NCI-H1694 (cell line): ENCODE measurements at regions not wholly inside any gene's neighbourhood (a gene's known extent, or its start where the extent isn't known, plus 50 kb on each side); places are given as distances from the start of the nearest gene placed in this dataset.

ENCODE experiments used
- DNase-seq: peaks from one replicate; lab custom pipeline; 2025; lab: John Stamatoyannopoulos, UW

DNA sequence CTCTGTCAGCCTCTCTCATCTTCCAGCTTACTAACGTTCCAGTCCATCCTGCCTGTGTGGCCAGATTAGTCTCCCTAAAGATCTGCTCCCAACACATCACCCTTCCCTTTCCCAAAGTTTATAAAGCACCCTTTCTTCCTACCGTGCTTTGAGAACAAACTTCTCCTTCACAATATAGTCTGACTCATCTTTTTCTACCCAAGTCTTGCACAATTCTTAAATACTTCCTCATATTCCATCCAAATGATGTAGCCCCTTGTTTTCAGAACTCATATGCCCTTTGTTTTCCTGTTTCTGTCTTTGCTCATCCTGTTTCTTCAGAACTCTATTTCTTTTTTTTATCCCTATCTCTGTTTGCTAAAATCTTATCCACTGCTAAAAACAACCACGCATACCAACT is 326.8 kb downstream of the MFSD1 start:
- no peak for DNase-seq

GRCh38 chr3:159130108-159130507 is 328.3 kb downstream of the MFSD1 start:
- DNase-seq, result no peak

DNA sequence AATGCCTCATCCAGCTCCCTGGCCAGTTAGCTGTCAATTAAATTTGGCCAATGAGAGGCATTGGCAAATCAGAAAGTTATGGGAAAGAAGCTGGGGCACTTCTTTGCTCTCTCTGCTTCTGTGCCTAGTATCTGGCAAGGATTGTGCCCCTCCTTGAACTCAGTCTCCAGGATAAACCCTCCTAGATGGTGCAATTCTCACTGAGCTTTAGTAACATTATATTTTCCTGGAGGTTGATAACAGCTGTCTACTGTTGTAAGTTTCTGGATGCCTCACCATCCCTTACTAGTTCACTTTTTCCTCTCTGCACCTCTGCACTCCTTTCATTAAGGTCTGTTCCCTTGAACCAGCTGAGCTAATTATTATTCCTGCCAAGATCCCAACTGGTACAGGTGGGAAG is 329.5 kb downstream of the MFSD1 start:
- DNase-seq, result no peak

DNA sequence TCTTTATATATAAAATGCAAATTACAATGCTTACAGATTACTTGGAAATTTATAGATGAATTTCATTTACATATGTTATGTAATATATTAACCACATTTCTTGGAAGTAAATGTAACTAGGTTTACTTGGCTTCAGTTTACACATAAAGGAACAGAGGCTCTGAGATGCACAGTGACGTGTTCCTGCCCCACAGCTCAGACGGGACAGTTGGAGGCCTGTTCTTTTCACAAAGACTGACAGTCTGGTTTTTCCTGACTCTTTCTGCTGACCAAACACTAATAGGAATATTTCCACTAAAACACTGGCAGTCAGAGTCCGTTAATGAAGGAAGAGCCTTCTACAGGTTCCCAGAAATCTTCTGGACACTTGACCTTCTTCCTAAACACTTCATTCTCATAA is 336.1 kb downstream of the MFSD1 start:
- DNase-seq, result no peak

DNA sequence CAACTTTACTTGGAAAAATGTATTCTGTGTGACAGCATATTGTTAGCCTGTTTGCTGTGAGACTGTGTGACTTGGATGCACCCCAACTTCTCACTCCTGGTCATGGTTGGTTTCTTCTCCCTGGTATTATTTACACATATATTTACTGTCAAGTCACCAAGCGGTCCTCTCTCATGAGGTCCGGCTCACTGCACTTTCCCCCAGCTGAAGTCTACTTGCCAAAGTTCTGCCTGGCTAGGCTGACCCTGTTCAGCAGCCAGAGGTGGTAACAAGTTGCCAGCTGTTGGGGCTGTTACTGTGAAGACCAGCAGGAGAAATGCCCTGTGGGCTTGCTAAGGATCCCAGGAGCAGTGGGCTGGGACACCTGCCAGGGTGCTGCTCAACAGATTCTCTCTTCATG is 337.5 kb downstream of the MFSD1 start:
- DNase-seq, result no peak

- DNase-seq, result no peak
Measured at GRCh38 chr3:159144472-159144871, 342.6 kb downstream of the MFSD1 start.

- no peak for DNase-seq
Measured at GRCh38 chr3:159144891-159145290, 343.0 kb downstream of the MFSD1 start.

GRCh38 chr3:159146392-159146791 is 344.5 kb downstream of the MFSD1 start:
- DNase-seq, result no peak

DNA sequence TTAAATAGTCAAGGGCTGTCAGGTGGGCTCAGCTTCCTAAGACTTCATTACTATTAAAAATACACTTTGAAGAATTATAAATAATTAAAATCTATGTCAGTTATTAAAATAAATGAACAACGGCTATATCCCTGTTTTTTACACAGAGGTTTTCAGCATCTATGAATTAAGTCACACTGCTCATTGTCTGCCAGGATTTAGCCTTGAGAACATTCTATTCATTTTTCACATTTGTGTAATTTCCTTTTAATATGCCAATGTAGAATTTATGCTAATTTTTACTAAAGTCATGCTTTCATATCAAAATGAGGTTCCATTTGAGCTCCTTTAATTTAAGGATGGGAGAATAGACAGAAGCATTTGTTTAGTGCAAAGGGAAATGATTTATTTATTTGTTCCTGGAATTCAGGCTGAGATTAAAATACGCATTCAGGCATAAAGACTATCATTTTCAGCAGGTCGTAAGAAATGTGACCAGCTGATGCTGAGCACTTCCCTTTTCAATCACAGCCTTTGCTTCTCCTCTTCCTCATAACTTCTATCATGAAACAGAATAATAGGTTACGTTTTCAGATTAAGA is 345.1 kb downstream of the MFSD1 start:
- no peak for DNase-seq

DNA sequence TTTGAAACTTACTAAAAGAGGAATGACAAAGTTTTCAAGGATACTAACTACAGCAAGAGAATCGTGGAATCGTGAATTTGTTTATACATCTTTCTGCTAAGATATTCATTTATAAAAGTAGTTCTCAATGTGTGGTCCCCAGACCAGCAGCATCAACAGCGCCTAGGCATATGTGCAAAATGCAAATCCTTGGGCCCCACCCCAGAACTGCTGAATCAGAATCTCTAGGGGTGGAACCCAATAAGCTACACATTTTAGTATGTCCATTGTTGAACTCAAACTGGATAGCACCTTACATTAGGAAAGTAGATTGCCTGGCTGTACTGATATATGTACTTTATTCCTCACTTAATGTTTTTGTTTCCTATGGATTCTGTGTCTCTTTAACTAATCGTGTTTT is 346.0 kb downstream of the MFSD1 start:
- DNase-seq, result no peak

GRCh38 chr3:159148466-159148865 is 346.6 kb downstream of the MFSD1 start:
- no peak for DNase-seq

GRCh38 chr3:159149131-159149530 is 347.3 kb downstream of the MFSD1 start:
- DNase-seq, result no peak

GRCh38 chr3:159149633-159150032 is 347.8 kb downstream of the MFSD1 start:
- DNase-seq, result no peak

GRCh38 chr3:159150180-159150579 is 348.3 kb downstream of the MFSD1 start:
- no peak for DNase-seq

DNA sequence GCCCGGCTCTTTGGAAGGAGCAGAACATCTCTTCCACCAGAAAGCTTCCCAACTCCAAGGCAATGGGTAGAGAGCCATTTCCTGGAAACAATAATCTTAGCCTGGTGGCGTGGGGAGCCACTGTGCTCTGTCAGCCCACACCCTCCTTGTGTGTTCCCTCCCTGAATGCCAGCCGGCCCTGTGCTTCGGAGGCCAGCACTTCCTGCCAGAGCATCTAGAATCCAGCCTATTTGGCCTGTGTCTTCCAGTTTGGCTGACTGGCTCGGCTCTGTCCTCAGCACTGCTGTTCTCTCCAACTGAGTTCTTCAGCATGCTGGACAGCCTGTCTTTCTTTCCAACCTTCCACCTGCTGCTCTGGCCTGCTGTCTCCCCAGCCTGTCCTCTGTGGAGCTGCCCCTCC is 349.3 kb downstream of the MFSD1 start:
- no peak for DNase-seq

DNA sequence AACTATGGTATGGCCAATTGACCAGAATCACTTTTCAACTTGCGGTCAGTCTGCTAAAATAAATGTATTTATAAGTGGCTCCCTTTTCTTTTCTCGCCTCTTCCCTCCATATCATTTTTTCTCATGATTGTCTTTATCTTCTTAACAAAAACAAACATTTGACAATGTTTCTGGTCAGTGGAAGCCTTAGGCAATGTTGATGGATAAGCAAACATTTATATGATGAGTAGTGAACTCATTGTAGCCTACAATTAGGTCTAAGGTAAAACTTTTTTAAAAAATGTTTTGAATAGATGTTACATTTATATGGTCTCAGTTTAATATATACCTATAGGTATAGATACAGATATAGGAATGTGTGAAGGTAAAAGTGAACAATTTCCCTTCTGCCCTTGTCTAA is 355.4 kb downstream of the MFSD1 start:
- no peak for DNase-seq

GRCh38 chr3:159158213-159158612 is 356.4 kb downstream of the MFSD1 start:
- no peak for DNase-seq

DNA sequence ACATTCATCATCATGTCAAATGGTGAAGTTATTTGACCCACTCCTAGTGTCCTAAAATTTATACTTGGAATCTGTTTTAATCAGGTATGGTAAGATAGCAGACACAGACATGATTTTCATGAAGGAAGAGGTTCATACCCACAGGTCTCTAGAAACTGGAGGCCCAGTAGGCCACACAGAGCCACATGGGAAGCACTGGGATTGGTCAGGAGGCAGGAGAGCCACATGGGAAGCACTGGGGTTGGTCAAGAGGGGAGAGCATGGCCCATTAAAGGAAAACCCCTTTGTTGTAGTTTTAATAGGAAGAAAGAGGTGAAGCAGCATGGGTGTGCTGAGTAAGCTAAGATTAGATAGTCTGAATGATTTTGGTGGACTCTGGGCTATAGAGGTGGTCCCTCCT is 356.9 kb downstream of the MFSD1 start:
- DNase-seq, result no peak

DNA sequence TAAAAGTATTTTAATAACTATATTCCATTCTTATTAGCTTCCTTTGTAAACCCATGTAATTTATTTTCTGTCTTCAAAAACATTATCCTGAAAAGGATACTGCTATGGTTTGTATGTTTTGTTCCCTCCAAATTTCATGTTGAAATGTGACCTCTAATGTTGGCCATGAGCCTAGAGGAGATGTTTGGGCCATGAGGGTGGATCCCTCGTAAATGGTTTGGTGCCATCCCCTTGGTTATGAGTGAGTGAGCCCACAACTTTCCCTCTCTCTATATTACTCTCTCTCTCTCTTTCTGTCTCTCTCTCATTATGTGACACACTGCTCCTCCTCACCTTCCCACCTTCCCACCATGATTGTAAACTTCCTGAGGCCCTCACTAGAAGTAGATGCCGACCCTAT is 357.7 kb downstream of the MFSD1 start:
- DNase-seq, result no peak

- DNase-seq, result no peak
Measured at GRCh38 chr3:159163656-159164055, 361.8 kb downstream of the MFSD1 start.

- no peak for DNase-seq
Measured at GRCh38 chr3:159165961-159166360, 364.1 kb downstream of the MFSD1 start.

DNA sequence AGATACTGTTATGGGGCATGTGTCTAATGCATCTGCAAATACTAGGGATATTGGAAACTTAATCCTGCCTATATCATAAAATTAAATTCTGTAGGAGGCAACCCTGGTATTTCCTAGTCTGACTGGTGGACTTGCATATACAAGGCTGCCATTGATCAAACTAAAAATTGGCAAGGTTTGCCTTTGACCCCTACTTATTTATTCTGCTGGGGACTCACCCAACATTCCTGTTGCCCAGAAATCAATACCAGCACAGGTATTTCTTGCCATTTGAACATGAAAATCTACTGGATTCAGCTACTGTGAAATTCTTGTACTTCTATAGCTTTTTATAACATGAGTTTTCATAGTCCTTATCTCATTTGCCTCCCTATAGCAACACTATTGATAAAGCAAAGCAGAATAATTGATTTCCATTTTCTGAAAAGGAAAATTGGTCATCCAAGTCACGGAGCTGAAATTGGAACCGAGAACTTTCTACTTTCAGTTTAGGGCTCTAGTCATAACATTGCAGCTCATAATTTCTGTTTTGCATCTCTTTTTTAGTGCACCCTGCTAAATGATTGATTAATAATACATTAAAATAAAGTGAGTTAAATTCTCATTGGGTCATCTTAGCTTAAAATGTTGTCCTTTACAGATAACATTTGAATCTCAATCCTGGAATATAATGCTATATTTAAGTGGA is 365.2 kb downstream of the MFSD1 start:
- DNase-seq, result no peak

DNA sequence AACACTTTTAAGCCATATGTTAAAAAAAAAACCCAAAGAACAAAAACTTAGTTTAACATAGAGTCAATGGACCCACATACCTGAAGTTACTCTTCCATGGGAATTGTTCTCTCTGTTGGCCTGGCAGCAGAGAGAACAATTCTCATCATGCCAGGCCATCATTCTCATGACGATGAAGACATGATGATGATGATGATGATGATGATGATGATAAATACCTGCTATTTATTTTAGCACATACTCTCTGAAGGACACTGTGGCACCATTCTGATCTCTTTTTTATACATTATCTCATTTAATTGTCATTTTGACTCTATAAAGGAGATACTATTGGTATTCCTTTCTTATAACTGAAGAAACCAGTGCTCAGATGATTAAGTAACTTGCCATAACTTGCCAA is 366.9 kb downstream of the MFSD1 start:
- DNase-seq, result no peak

GRCh38 chr3:159169828-159170227 is 368.0 kb downstream of the MFSD1 start:
- no peak for DNase-seq
